Astrocyte of the hippocampus (primary cell): ENCODE measurements at regions not wholly inside any gene's neighbourhood (a gene's known extent, or its start where the extent isn't known, plus 50 kb on each side); places are given as distances from the start of the nearest gene placed in this dataset.

Source experiments
- DNase-seq: peaks from one replicate; pipeline ENCODE4 v3.0.0; 2011; ENCODE audit warnings: low read depth, low spot score

DNA sequence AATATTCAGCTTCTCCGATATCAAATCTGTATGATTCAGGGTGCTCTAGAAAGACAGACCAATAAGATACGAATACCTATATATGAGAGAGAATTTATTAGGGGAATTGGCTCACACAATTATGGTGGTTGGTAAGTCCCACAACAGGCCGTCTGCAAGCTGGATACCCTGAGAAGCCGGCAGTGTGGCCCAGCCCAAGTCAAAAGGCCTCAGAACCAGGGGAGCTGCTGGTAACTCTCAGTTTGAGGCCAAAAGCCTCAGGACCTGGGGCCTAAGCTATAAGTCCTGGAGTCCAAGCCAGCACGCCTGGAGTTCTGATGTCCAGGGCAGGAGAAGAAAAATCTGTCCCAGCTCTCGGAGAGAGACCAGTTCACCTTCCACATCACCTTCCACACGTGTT lies 318.7 kb downstream of the BRD1 start:
- DNase-seq, result no peak

DNA sequence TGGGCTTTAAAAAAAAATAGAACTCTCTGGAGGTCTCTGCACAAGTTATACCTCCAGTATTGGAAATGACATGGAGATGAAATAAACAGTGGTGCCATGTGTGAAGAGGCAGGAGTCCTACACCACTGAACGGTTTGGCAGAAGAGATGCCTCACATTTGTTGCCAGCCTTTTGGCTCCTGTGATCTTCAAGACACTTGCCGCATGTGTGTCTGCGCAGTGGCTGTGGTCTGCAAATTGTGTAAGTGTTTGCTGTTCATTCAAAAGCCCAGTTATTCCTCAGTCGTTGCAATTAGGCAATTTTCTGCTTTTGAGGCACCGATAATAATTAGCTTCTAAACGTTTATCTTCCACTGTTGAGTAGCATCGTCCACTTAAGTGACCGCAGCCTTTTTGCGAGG lies 319.1 kb downstream of the BRD1 start:
- no peak for DNase-seq

DNA sequence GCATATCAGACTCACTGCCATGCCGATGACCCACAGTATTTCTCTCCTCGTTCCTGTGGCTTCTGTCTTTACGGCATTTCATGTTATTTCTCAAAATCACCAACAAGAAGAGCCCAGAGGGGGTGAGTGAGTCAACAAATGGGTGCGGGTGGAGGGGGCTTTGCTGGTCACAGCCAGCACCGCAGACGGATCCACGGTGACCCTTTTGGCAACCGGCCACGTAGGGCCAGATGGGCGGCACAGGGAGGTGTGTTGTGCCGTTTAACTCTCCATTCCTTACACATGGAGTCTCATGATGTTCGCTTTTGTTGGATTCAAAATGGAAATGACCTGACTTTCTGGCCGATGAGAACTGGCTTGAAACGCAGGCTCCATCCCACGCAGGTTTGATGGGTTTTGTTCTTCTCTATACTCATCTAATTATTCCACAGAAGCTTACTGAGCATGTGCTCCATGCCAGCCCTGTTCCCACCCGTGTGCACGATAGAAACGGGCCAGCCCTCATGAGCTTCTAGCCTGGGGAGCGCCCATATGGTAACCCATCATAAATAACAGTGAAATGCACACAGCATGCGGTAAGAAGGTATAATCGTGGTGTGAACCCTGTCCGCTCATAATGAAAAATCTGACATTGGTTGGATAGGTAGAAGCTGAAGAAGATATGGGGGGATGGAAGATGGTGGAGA lies 319.9 kb downstream of the BRD1 start:
- no peak for DNase-seq

DNA sequence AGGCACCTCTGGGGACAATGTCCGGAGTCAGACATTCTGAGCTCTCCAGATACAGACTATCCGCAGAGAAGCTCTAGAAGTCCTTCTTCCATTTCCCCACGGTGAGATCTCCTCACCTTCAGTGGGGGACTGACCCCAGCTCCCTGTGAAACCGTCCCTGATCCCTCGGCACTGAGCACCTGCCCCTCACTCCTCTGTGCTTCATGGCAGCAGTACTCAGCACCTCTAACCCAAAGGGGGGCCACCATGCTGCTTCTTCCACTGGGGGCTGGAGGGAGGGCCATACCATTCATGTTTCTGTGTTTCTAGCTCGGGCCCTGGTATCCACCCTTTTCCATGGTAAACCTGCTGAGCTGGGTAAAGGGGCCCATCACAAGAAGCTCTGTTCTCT lies 321.7 kb downstream of the BRD1 start:
- no peak for DNase-seq

DNA sequence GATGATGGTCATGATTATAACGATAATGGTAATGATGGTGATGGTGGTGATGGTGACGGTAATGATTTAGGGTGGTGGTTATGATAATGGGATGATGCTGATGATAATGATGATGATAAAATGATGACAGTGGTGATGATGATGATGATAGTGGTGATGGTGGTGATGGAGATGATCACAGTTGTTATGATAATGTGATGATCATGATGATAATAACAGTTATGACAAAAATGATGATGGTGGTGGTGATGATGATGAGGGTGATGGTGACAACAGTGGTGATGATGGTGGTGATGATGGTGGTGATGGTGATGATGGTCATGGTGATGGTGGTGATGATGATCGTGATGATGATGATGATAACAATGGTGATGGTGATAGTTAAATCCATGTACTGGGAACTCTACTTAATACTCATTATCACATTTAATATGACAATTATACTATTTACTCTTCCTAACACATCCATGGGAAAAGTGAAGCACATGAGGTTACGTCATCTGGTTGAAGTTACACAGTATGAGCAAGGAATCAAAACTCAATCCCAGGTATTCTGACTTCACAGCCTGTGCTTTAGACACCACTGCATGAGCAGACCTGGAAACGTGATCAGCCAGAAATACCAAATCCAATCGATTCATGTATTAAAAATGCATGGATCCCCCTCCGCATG lies 322.2 kb downstream of the BRD1 start:
- DNase-seq, result no peak

DNA sequence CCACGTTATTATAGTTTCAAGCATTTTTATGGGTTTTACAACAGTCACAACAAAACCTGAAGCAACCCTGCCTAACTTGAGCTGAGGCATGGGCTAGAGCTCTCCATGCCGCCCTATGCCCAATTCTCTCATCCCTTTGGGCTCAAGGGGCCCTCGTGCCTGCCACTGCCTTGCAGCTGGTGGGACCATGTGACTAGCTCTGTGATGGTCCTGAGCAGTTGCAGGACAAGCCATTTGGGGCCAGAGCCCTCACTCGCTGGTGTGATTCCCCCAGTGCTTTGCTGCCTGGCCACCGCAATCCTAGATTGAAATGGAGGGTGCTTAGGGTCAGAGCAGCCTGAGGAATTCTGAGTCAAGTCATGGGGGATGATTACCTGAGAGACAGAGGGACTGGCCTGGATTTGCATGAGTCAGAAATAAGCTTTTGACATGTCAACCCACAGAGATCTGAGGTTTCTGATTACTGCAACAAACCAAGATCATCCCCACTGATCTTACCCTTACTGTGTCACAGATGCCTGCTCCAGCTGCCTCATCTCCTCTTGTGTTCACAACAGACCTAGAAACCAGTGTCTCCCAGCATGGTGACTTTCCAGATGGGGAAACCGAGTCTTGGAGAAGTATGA lies 323.7 kb downstream of the BRD1 start:
- no peak for DNase-seq

DNA sequence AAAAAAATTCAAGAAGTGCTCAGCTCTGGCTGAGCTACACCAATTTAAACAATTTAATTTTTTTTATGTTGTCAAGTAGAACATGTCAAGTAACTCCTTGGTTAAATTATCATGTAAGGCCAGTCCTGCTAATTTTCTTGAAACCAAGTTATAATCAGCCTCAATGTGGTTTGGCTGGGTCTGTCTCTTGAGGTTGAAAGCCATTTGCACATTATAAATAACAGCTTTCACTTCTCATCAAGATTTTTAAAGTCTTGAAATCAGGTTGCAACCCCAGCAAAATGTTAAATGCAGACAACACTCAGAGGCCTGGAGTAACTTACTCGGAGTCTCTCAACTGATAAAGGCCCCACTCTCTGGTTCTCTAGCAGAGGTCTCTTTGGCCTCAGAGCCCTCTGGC lies 324.4 kb downstream of the BRD1 start:
- no peak for DNase-seq

DNA sequence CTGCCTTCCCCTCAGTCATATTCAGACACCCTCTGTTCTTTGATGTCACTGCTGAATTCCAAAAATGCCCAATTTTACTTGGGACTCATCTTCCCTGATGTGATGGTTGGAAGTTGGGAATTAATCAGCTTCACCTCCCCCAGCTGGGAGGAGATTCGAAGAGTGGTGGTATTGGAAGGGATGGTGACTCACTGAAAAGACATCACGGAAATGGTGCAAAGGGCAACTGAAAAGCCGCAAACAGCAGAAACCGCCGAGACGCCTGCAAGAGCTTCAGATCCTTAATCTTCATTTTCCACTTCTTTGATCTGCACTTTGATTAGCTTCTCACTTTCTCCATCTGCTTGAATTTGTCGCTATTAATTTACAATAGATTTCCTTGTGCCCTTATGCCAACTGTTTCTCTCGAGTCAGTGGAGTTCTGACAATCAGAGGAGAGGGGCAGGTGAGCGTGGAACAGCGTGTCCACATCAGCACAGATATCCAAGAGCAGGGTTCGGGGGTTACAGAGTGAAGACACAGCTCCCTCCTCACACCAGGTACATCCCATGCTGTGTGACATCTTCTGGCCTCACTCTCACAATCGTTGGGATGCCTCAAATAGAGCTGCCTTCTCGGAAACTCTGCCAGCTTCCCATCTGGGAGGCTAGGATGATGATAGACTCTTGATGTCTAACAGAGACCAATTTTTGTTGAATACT lies 325.4 kb downstream of the BRD1 start:
- no peak for DNase-seq

DNA sequence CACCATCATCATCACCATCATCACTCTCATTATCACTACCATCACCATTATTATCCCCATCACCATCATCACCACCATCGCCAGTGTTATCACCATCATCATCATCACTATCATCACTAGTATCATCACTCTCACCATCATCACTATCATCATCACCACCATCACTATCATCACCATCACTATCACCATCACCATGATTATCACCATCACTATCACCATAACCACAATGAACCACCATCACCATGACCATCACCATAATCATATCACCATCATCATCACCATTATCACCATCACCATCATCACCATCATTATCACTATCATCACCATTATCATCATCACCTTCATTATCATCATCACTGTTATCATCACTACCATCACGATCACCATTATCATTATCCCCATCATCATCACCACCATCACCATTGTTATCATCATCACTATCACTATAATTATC lies 326.7 kb downstream of the BRD1 start:
- DNase-seq, result no peak

DNA sequence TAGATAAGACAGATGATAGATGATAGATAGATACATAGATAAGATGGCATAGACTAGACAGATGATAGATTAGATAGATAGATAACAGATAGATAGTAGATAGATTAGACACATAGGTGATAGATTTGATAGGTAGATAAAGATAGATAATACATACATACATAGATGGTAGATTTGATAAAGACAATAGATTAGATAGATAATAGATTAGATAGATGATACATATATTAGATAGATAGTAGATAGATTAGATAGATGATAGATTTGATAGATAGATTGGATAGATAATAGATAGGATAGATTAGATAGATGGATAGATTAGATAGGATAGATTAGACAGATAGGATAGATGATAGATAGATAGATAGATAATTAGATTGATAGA lies 327.6 kb downstream of the BRD1 start:
- DNase-seq, result no peak

DNA sequence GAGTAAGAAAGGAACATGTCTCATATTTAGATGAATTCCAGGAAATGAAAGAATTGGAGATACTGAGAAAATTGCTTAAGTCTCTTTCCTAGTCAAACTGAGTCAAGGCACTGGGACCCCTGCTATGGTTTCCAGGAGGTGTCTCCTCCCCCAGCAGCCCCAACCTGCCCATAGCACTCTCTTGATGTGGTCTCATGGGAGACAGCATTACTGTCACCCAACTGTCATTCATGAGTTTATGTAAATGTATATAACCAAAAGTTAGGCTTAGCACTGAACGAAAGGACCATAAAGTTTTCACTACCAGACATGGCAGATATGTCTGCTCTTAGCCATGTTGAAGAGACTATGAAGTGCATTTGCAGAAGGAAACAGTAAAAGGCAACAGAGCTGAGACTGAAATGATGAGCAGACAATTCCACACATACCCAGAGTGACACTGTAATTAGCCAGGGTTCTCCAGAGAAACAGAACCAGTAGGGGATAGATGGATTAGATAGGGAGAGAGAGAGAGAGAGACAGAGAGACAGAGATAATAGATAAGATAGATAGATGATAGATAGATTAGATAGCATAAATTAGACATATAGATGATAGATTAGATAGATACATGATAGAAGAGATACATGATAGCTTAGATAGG lies 328.1 kb downstream of the BRD1 start:
- DNase-seq, result no peak

DNA sequence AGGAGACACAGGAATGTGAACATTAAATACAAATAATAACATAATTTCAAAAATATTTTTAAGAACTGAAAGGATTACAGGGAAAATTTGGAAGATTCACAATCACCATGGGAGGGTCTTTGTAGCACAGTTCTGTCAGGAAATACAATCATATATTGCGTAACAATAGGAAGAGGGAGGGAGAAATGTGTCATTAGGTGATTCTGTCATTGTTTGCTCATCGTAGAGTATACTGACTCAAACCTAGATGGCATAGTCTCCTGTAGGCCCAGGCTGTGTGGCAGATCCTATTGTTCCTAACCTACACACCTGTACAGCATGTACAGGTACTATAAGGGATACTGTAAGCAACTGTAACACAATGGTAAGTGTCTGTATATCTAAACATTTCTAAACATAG lies 330.4 kb downstream of the BRD1 start:
- DNase-seq, result no peak

DNA sequence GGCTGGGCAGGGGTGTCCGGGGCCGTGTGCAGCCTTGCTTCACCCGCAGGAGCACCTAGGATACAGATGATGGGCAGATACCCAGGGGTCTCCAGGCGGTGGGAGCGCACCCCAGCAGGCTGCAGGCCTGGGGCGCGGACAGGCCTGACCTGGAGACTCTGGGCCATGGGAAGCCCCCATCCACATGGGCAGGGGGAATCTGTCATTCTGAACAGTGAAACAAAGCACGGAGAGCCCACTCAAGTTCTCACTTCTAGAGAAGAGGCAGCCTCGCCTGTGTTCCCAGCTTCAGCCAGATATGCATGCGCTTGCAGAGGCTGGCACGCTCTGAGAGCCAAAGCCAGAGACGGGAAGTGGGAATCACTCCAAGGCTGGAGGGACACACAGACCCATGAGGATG lies 333.1 kb downstream of the BRD1 start:
- no peak for DNase-seq

DNA sequence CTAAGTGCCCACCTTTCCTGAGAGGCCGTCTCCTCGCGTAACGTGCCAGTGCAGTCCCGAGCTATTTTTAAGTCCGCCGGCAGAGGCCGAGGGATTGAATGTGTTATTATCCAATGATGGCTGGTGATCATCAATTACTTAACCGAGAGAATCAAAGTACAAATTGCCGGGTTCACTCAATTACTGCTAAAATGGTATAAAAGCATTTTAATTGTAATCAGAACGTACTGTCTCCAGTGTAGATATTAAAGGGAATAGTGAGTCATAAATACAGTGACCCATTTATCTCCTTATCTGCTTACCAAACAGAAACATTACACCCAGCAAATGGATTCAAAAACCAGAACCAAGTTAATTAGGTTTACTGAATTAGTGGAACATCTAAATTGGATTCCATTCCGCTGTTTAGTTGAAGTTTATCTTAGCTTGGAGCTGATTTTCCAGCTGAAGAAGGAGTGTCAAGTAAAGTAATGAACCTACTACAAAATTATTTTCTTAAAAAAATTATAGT lies 334.9 kb downstream of the BRD1 start:
- DNase-seq, result no peak

DNA sequence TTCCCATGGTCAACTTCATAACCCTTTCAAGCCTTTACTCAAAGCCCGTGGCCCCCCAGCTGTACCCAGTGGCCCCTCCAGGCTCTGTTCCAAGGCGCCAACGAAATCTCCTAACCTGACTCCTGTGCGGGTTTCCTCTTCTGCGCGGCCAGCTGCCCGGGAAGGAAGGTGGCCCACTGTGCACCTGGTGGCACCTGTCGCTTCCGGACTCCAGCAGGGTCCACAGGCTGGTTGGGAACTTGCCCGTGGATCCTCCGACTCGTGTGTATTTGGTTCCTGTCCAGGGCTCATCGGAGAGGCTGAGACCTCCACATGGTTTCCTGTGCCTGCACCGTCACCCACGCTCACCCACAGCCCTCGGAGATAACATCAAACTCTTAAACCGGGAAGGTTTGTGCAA lies 335.4 kb downstream of the BRD1 start:
- no peak for DNase-seq

DNA sequence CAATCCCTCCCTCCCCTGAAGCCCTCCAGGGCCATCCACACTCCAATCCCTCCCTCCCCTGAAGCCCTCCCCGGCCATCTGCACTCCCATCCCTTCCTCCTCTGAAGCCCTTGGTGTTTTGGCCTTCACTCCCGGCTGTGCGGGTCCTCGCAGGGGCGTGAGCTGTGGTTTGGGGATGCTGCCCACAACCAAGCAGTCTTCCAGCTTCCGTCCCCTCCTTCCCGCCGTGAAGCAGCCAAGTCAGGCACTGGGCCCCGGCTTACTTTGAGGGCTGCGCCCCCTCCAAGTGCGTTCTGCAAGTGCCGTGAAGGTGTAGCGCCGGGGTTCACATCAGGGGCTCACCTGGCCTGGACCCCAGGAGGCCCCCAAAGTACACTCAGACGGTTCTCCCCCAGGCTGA lies 335.9 kb downstream of the BRD1 start:
- no peak for DNase-seq

DNA sequence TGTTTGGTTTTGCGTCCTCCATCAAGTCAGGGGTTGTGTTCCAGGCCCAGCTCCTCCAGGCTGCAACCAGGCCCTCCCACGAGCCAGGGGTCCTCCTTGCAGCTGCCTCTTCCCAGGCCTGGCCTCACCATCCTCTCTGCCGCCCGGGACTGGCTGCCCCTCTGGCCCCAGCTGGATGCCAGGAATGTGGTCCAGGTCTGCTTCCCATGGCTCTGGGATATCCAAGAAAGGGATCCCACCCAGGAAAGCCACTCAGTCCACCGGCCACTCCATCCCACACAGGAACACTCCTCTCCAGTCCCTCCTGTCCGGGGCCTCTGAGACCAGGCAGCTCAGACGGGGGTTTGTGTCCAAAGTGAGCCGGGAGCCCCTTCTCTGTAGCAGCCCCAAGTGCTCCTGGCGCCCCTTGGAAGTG lies 336.4 kb downstream of the BRD1 start:
- DNase-seq, result no peak

DNA sequence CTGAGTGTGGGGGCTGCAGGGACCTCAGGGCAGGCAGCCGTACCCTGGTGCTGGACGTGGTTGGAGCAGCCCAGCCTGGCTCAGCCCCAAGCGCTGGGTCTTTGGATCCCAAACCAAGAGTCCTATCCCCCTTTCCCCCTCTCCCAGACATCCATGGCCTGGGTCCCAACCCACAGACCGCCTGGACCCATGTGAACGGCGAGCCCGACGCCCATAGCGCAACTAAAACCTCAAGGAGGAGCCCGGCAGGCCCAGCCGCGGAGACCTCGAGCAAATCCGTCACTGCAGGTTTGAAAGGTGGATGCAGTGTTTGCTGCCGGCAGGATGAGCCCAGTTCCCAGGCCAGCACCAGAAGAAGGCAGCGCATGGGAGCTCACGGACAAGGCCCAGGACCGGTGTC lies 337.0 kb downstream of the BRD1 start:
- DNase-seq, result no peak

DNA sequence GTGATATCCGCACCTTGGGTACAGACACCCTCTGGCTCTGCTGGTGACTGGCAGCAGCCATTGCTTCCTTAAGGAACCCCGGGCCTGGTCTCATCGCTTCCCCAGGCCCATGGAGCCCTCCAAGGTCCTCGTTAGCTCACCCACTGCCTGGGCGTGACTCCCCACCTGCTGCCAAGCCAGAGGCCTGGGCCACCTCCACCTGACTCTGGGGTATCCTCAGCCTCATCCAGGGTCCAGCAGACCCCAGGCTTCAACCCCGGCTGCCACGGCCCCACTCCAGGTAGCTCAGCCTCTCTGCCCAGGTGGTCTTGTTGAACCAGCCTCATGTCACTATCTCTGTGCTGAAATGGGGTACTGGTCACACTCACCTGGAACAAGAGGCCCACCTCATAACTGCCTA lies 337.9 kb downstream of the BRD1 start:
- no peak for DNase-seq

DNA sequence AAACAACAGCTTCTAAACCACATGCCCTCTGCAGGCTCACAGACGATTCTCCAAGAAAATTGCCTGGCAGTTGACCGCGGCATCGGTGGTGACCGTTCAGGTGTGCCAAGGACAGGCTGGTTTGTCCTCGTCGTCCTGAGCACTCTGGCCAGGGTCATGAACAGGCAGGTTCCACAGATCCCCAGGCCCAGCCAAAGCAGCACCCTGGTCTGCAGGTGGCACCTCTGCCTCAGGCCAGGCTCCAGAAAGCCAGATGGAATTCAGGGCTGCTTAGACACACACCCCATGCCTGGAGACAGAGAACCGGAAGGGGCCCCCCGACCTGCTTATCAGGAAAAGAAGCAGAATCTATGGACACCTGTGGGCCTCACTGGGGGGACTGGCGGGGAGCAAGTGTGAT lies 338.7 kb downstream of the BRD1 start:
- no peak for DNase-seq

DNA sequence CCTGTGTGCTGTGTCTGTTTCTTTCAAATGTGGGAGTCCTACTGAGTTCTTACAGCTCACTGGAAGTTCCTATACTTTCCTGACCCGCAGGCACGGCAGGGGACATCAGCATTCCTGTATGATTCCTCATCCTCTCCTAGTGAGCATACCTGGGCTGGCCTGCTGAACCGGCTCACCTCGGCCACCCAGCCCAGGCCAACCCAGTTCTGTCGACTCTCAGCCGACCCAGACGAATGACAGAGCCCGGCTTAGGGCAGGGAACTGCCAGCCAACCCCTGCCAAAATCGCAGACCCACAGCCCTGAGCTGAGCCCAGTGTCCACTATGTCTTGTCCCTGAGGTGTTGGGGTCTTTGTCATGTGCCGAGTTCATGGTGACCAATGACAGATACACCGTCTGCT lies 339.7 kb downstream of the BRD1 start:
- no peak for DNase-seq

DNA sequence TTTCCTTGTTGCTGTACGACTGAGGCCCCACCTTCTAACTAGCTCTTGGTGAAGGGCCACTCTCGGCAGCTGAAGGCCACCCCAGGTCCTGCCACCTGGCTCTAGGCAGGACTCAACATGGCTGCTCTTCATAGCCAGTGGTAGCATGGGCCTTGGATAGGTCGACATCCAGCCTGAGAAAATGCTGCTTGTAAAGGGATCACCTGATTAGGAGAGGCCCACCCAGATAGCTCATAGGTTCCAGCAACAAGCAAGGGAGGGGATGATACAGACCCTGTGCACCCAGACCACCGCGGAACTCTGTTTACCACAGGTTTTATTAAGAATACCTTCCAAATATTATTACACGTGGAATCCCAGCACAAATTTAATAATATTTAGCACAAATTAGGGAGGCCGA lies 341.4 kb downstream of the BRD1 start:
- no peak for DNase-seq
